ENCODE measurements at regions not wholly inside any gene's neighbourhood (a gene's known extent, or its start where the extent isn't known, plus 50 kb on each side); places are given as distances from the start of the nearest gene placed in this dataset.

GRCh38 chr20:2244993-2245392, 50.8 kb upstream of the TGM3 start:
- H3K4me3 ChIP-seq (ENCODE audit: low read depth, low read length), result no peak overlapping the region
- TF ChIP-seq CTCF (IDR thresholded peaks at IDR 0.05; ENCODE audit: low read depth, low read length), result no peak

DNA sequence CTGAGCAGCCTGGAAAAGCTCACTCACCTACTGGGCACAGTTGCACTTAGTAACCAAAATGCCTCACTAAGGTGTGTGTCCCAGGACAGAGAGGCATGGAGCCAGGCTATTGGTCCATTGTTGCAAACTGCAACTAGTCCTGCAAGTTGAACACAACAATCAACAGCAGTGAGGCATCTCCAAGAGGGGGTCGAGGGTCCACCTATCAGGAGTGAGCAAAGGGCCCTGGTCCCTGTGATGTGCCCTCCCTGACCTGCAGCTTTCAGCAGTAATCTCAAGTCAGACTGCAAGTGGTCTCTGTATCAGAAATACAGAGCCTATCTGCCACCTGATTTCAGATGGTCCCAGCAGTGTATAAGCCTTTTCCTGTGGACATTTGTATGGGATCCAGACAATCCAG, 50.2 kb upstream of the TGM3 start:
- no peak overlapping the region for H3K4me3 ChIP-seq (ENCODE audit: low read depth, low read length)
- no peak for TF ChIP-seq CTCF (IDR thresholded peaks at IDR 0.05; ENCODE audit: low read depth, low read length)
